ENCODE measurements at regions not wholly inside any gene's neighbourhood (a gene's known extent, or its start where the extent isn't known, plus 50 kb on each side); places are given as distances from the start of the nearest gene placed in this dataset.

DNA sequence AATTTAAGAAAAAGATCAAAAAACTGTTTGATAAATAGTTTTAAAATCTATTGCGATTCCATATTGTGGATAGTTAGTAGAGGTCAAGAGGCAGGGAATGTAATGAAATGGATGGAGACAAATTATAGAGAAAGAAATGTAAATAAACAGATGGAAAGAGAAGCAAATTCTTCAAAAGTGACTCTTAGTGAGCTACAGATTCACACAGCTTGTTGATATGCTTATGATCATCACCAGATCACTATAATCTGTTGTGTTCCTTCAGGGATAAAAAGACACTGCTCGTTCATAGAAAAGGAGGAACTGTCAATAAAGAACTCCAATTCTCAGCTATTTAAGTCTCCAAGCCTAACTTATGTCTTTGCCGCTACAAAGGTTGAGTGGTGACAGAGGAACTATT lies 251.4 kb upstream of the SEMA3C start:
- no peaks in the 10 kb centered on the region for H3K79me2 ChIP-seq (ENCODE audit: control insufficient read depth, insufficient read depth, low read length)
- H2AFZ ChIP-seq (ENCODE audit: insufficient read depth, low read depth, low read length, poor library complexity, severe bottlenecking), result no peak overlapping the region
- TF ChIP-seq, protein P1, sequence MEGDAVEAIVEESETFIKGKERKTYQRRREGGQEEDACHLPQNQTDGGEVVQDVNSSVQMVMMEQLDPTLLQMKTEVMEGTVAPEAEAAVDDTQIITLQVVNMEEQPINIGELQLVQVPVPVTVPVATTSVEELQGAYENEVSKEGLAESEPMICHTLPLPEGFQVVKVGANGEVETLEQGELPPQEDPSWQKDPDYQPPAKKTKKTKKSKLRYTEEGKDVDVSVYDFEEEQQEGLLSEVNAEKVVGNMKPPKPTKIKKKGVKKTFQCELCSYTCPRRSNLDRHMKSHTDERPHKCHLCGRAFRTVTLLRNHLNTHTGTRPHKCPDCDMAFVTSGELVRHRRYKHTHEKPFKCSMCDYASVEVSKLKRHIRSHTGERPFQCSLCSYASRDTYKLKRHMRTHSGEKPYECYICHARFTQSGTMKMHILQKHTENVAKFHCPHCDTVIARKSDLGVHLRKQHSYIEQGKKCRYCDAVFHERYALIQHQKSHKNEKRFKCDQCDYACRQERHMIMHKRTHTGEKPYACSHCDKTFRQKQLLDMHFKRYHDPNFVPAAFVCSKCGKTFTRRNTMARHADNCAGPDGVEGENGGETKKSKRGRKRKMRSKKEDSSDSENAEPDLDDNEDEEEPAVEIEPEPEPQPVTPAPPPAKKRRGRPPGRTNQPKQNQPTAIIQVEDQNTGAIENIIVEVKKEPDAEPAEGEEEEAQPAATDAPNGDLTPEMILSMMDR (IDR thresholded peaks at IDR 0.05), result no peak
- TF ChIP-seq EZH2 (IDR thresholded peaks at IDR 0.05; ENCODE audit: borderline replicate concordance, insufficient read depth, low read depth, low read length, poor library complexity, severe bottlenecking), result no peak
- H3K4me1 ChIP-seq (ENCODE audit: control insufficient read depth in 2 of 2, insufficient read depth in 2 of 2, low read length in 2 of 2), result no peaks in the 10 kb centered on the region
- H3K4me3 Mint-ChIP-seq, result no peak overlapping the region
- H3K36me3 ChIP-seq (replicated peaks in 1 of 2; ENCODE audit: control extremely low read depth in 1 of 2, control insufficient read depth in 1 of 2, extremely low read depth in 1 of 2, insufficient read depth in 2 of 2, low read length in 1 of 2), result no peaks in the 10 kb centered on the region
- no peak overlapping the region for H3K4me3 ChIP-seq (ENCODE audit: control extremely low read depth in 1 of 5, extremely low read depth in 1 of 5, insufficient read depth in 1 of 5, low read depth in 2 of 5, low read length in 4 of 5)
- 94% methylated on average over 2 of the region's 3 CpGs for WGBS (ENCODE audit: insufficient coverage)
- no peaks in the 10 kb centered on the region for H3K4me1 Mint-ChIP-seq
- no peak overlapping the region for H3K27ac ChIP-seq (ENCODE audit: low read length in 2 of 2)
- intact Hi-C loops (cut with micrococcal nuclease), result no loop called here
- POLR2A ChIA-PET, result no interaction called here
- no peaks in the 10 kb centered on the region for H3K9me3 Mint-ChIP-seq (ENCODE audit: insufficient read depth)
- H3K9ac ChIP-seq (ENCODE audit: low read length), result no peak overlapping the region
- CTCF ChIA-PET, result no interaction called here
- ATAC-seq (ENCODE audit: low read depth) (no peak), DNase-seq (no peak)
- no peaks in the 10 kb centered on the region for H3K27me3 Mint-ChIP-seq
- no peaks in the 10 kb centered on the region for H3K9me3 ChIP-seq (ENCODE audit: control extremely low read depth in 1 of 3, control insufficient read depth in 2 of 3, insufficient read depth in 1 of 3, low read length in 2 of 3)
- H3K4me2 ChIP-seq (replicated peaks; ENCODE audit: low read depth, low read length, poor library complexity, severe bottlenecking), result no peak overlapping the region
- H4K20me1 ChIP-seq (ENCODE audit: control insufficient read depth, insufficient read depth, low read length, poor library complexity, severe bottlenecking), result no peaks in the 10 kb centered on the region
- H3K27me3 ChIP-seq (replicated peaks in 1 of 4; ENCODE audit: control extremely low read depth in 1 of 4, control insufficient read depth in 3 of 4, insufficient read depth in 4 of 4, low read length in 3 of 4), result no peaks in the 10 kb centered on the region
- H3K27ac Mint-ChIP-seq, result no peak overlapping the region

- POLR2A ChIA-PET, result no interaction called here
- no peaks in the 10 kb centered on the region for H3K79me2 ChIP-seq (ENCODE audit: control insufficient read depth, insufficient read depth, low read length)
- 100% methylated on average over 1 of the region's 1 CpG for WGBS (ENCODE audit: insufficient coverage)
- ATAC-seq (ENCODE audit: low read depth), result no peak
- no peak overlapping the region for H3K4me3 ChIP-seq (ENCODE audit: control extremely low read depth in 1 of 5, extremely low read depth in 1 of 5, insufficient read depth in 1 of 5, low read depth in 2 of 5, low read length in 4 of 5)
- Mint-ChIP-seq H3K27me3 (no peaks in the 10 kb centered on the region), H3K4me3 (no peak overlapping the region), H3K4me1 (no peaks in the 10 kb centered on the region), H3K9me3 (ENCODE audit: insufficient read depth) (peaks cover 2% of the 10 kb centered on the region), H3K27ac (no peak overlapping the region)
- peaks cover 0 to 3% (median 0%) of the 10 kb centered on the region in 3 donors for H3K9me3 ChIP-seq (ENCODE audit: control extremely low read depth in 1 of 3, control insufficient read depth in 2 of 3, insufficient read depth in 1 of 3, low read length in 2 of 3)
- H3K4me2 ChIP-seq (replicated peaks; ENCODE audit: low read depth, low read length, poor library complexity, severe bottlenecking), result no peak overlapping the region
- no peak overlapping the region for H3K27ac ChIP-seq (ENCODE audit: low read length in 2 of 2)
- H4K20me1 ChIP-seq (ENCODE audit: control insufficient read depth, insufficient read depth, low read length, poor library complexity, severe bottlenecking), result no peaks in the 10 kb centered on the region
- no peak overlapping the region for H3K9ac ChIP-seq (ENCODE audit: low read length)
- no peak overlapping the region for H2AFZ ChIP-seq (ENCODE audit: insufficient read depth, low read depth, low read length, poor library complexity, severe bottlenecking)
- no peaks in the 10 kb centered on the region for H3K27me3 ChIP-seq (replicated peaks in 1 of 4; ENCODE audit: control extremely low read depth in 1 of 4, control insufficient read depth in 3 of 4, insufficient read depth in 4 of 4, low read length in 3 of 4)
- no peaks in the 10 kb centered on the region for H3K36me3 ChIP-seq (replicated peaks in 1 of 2; ENCODE audit: control extremely low read depth in 1 of 2, control insufficient read depth in 1 of 2, extremely low read depth in 1 of 2, insufficient read depth in 2 of 2, low read length in 1 of 2)
- CTCF ChIA-PET, result no interaction called here
- DNase-seq, result no peak
- intact Hi-C loops (cut with micrococcal nuclease), result no loop called here
- H3K4me1 ChIP-seq (ENCODE audit: control insufficient read depth in 2 of 2, insufficient read depth in 2 of 2, low read length in 2 of 2), result no peaks in the 10 kb centered on the region
- TF ChIP-seq EZH2 (IDR thresholded peaks at IDR 0.05; ENCODE audit: borderline replicate concordance, insufficient read depth, low read depth, low read length, poor library complexity, severe bottlenecking), result no peak
- TF ChIP-seq, protein P1 (IDR thresholded peaks at IDR 0.05), result no peak
Observed at GRCh38 chr7:81167934-81168333, 249.1 kb upstream of the SEMA3C start.

Data from B cell (primary cell).